ENCODE measurements at regions not wholly inside any gene's neighbourhood (a gene's known extent, or its start where the extent isn't known, plus 50 kb on each side); places are given as distances from the start of the nearest gene placed in this dataset.

DNA sequence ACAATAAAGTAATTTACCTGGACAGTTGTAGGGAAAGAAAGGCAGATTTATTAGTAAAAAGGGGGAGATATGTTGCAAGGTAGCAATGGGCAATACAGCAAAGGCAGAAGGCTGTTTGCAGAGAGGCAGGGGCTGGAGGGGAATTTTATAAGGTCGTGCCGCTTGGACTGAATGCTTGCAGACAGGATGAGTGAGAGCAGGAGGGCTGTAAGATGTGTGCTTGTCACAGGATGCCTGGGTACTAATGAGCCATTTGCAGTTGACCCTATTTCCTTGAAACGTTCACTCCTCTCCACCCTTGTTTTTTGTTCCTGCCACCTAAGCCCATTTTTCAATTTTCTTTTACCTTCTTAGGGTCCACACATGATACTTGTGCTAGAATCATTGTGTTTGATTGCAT is 214.7 kb downstream of the TRAM1L1 start:
- Histone ChIP-seq H3K4me3 (no peak overlapping the region), H3K27me3 (no peaks in the 10 kb centered on the region), H3K36me3 (ENCODE audit: low read depth, missing control alignments) (no peaks in the 10 kb centered on the region), H3K27ac (no peak overlapping the region), H3K4me1 (no peaks in the 10 kb centered on the region), H3K9me3 (no peaks in the 10 kb centered on the region)
- DNase-seq, result no peak
- TF ChIP-seq POLR2A (IDR thresholded peaks at IDR 0.05), result no peak
- TF ChIP-seq CTCF (IDR thresholded peaks at IDR 0.05), result no peak
- intact Hi-C loops (cut with DNase I; ENCODE audit: low total_unique reads), result no loop called here
- 40 to 51% methylated on average over 3 of the region's 3 CpGs for WGBS, 2 donors

DNA sequence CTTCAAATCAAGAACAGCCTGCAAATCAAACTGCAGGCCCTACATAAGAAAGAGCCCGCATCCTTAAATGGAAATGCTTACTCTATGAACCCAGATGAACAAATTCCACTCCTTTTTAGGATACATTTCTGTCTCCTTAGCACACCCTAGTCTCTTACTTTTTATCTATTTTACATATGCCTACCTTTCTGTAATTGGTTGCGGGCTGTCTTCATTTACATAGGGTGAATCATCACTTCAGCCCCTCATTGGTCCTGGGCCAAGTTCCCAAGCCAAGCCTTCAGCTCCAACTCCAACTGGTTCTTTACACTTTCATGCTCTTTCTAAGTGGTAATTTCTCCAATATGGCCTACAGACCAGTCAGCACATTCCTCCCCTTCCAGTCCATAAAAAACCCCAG is 219.3 kb downstream of the TRAM1L1 start:
- H3K4me1 ChIP-seq, result no peaks in the 10 kb centered on the region
- intact Hi-C loops (cut with DNase I; ENCODE audit: low total_unique reads), result no loop called here
- no peak overlapping the region for H3K27ac ChIP-seq
- H3K36me3 ChIP-seq (ENCODE audit: low read depth, missing control alignments), result no peaks in the 10 kb centered on the region
- H3K9me3 ChIP-seq, result no peaks in the 10 kb centered on the region
- no peak overlapping the region for H3K4me3 ChIP-seq
- no peaks in the 10 kb centered on the region for H3K27me3 ChIP-seq
- no peak for DNase-seq
- WGBS, 2 donors, result 93 to 96% methylated on average over 2 of the region's 2 CpGs
- no peak for TF ChIP-seq POLR2A (IDR thresholded peaks at IDR 0.05)
- TF ChIP-seq CTCF (IDR thresholded peaks at IDR 0.05), result no peak

DNA sequence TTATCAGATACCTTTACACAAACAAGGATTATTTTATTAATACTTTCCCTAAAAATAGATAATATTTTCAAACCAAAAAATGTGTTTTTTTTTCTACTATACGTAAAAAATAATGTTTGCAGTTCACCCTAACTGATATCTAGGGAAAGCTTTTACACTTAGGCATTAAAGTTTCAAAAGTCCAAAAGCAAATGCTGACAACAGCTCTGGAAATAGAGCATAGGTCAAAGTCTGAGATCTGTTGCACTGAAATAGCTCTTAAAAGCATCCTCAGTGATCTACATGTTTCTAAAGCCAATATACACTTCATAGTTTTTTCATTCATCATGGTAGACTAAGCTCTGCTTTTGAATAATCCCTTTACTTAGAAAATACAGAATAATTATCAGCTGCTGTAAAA is 222.8 kb downstream of the TRAM1L1 start:
- H3K9me3 ChIP-seq, result no peaks in the 10 kb centered on the region
- 62 to 77% methylated on average over 1 of the region's 1 CpG for WGBS, 2 donors
- intact Hi-C loops (cut with DNase I; ENCODE audit: low total_unique reads), result no loop called here

GRCh38 chr4:116860891-116861290 is 224.5 kb downstream of the TRAM1L1 start:
- 97 to 100% methylated on average over 1 of the region's 1 CpG for WGBS, 2 donors
- no peaks in the 10 kb centered on the region for H3K36me3 ChIP-seq (ENCODE audit: low read depth, missing control alignments)
- H3K4me3 ChIP-seq, result no peak overlapping the region

More for the DNA sequence above, 222.8 kb downstream of the TRAM1L1 start:
- H3K27ac ChIP-seq, result no peak overlapping the region
- H3K36me3 ChIP-seq (ENCODE audit: low read depth, missing control alignments), result no peaks in the 10 kb centered on the region
- DNase-seq, result no peak
- H3K4me1 ChIP-seq, result no peaks in the 10 kb centered on the region
- TF ChIP-seq CTCF (IDR thresholded peaks at IDR 0.05) (no peak), POLR2A (IDR thresholded peaks at IDR 0.05) (no peak)
- H3K4me3 ChIP-seq, result no peak overlapping the region
- H3K27me3 ChIP-seq, result no peaks in the 10 kb centered on the region

More at GRCh38 chr4:116860891-116861290, 224.5 kb downstream of the TRAM1L1 start:
- DNase-seq, result no peak
- Histone ChIP-seq H3K4me1 (no peaks in the 10 kb centered on the region), H3K27me3 (no peaks in the 10 kb centered on the region), H3K9me3 (no peaks in the 10 kb centered on the region), H3K27ac (no peak overlapping the region)
- TF ChIP-seq CTCF (IDR thresholded peaks at IDR 0.05) (no peak), POLR2A (IDR thresholded peaks at IDR 0.05) (no peak)
- intact Hi-C loops (cut with DNase I; ENCODE audit: low total_unique reads), result no loop called here
